GM12874 (cell line): ENCODE measurements at regions not wholly inside any gene's neighbourhood (a gene's known extent, or its start where the extent isn't known, plus 50 kb on each side); places are given as distances from the start of the nearest gene placed in this dataset.

Experiments
- TF ChIP-seq, protein P1 (sequence below): IDR thresholded peaks from 2 replicates; pipeline ENCODE4 v1.5.1; 2011; ENCODE audit warnings: low read depth, mild to moderate bottlenecking, control low read depth, low read length, moderate library complexity; ENCODE audit not compliant: insufficient read depth

DNA sequence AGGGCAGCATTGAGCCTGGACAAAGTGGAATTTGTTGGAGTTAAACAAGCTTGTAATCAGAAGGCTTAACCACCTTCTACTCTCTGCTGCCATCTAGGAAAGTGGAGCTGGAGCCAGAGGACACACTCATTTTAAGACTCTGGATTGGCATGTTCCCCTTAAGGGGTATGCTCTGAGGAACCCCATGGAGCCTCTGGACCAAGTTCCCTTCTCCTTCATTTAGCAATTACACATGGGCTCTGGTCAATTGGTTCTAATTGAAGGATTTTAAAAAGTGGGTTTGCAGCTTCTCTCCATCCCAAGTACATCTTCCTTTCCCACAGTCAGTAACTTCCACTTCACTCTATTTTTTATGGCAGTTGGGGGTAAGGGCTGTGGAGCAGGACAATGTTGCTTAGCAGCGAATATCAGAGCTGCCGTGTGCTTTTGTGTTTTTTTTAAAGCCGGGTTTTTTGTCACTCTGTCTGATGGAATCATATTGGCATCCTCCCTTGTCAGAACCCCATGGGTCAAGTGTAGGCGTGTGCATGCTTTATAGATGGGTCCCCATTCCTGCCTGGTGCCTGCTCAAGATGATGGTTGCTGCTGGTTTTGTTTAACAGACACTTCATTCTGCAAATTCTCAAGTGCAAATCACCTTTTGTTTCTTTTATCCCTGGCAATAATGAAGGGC, 330.7 kb upstream of the ADAMTSL1 start:
- TF ChIP-seq, protein P1, sequence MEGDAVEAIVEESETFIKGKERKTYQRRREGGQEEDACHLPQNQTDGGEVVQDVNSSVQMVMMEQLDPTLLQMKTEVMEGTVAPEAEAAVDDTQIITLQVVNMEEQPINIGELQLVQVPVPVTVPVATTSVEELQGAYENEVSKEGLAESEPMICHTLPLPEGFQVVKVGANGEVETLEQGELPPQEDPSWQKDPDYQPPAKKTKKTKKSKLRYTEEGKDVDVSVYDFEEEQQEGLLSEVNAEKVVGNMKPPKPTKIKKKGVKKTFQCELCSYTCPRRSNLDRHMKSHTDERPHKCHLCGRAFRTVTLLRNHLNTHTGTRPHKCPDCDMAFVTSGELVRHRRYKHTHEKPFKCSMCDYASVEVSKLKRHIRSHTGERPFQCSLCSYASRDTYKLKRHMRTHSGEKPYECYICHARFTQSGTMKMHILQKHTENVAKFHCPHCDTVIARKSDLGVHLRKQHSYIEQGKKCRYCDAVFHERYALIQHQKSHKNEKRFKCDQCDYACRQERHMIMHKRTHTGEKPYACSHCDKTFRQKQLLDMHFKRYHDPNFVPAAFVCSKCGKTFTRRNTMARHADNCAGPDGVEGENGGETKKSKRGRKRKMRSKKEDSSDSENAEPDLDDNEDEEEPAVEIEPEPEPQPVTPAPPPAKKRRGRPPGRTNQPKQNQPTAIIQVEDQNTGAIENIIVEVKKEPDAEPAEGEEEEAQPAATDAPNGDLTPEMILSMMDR = no peak

DNA sequence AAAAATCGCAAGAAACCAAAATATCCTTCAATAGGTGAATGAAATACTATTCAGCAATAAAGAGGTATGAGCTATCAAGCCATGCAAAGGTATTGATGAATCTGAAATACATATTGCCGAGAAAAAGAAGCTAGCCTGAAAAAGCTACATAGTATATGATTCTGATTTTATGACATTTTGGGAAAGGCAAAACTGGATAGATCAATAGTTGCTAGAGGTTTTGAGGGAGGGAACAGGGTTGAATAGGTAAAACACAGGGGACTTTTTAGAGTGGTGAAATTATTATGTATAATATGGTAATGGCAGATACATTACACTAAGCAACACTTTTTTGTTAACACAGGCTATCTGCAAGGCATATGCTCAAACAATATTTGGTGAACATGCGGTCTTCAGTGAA, 327.6 kb upstream of the ADAMTSL1 start:
- TF ChIP-seq, protein P1 = no peak

DNA sequence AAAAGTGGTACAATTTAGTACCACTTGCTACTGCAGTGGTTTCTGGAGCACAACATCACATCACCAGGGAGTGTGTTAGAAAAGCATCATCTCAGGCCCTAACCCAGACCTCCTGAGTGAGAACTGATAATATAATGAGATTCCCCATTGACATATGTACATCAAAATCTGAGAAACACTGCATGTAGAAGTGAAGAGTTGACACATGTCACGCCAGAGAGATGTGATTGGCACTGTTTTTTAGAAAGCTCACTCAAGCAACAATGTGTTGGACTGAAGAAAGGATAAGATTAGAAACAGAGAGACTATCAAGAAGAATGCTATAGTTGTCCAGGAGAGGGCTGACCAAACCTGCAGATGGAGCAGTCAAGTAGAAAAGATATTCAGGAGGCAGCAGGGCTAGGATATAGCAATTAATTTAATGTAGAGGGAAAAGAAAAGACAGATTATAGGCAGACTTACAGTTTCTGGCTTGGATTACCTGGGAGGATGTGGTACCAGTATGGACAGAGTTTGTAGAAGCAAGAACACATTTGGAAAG, 324.4 kb upstream of the ADAMTSL1 start:
- TF ChIP-seq, protein P1 = no peak

DNA sequence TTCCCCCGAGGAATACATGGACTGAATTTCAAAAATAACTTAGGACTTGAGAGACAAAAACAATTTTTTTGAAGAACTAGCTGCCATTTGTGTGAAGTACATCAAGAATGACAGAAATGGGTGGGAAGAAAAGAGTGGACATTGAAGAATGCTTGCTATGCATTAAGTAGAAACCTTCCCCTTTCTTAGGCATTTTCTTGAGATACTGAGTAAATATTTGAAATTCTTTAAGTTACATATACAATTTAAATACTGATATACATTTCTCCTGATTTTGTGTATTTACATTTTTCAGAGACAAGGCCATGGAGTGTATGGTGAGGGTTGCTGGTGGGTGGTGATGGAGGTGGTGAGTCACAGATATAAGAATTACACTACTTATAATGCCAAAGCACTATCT, 319.3 kb upstream of the ADAMTSL1 start:
- TF ChIP-seq, protein P1 = no peak

DNA sequence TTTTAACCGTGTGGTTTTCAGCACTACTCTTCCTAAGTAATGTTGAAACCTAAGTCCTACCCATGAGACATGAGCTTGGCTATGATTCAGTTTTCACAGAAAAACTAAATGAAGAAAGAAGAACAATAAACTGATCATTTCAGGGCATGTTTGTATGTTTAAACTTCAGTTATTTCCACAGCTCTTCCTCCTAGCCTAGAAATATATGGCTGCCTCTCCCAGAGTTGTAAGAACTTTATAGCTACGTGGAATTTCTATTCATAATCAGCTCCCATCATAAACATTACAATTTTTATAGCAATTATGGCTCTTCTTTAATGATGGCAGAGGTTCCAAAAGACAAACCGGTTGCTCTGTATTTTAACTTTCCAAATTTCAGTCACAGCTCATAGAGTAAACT, 314.7 kb upstream of the ADAMTSL1 start:
- TF ChIP-seq, protein P1 = no peak

DNA sequence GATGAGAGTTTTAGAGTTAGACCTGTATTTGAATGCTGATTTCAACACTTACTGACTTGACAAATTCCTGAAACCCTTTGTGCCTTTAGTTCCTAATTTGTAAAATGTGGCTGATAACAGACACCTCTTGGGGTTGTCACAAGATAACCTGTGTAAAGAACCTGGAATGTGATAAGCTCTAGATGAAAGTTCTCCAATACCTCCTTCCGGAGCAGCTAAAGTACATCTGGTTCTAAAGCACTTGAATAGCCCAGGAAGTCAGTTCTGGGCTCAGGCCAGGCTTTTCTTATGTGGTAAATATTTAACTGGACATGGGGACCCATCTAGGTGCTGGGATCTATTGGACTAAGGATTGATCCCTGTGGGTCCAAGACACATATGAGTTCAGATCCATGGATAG, 310.8 kb upstream of the ADAMTSL1 start:
- TF ChIP-seq, protein P1 = no peak

DNA sequence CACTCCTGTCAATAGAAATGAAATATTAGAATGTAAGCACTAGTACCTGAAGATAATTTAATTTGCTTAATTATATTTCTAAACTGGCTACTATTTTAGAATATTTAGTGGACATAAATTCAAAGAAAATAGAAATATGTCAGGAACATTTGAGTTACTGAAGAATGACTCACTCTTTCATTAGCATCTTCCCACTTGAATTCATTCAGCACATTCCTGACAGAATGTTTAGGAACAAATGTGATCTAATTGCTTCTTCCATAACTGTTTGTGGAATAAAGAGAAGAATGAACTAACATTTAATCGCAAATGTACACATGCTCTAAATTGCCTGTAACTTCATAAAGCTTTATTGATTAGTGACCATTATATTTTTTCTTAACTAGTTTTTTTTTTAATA, 306.2 kb upstream of the ADAMTSL1 start:
- TF ChIP-seq, protein P1 = no peak
